H1 (cell line): ENCODE measurements at regions not wholly inside any gene's neighbourhood (a gene's known extent, or its start where the extent isn't known, plus 50 kb on each side); places are given as distances from the start of the nearest gene placed in this dataset.

Source experiments
- CTCF ChIA-PET: fragments of 300-600 bp; sonication (Branson Sonifier 250); formaldehyde crosslinking; loops from one replicate; lab custom pipeline; 2021; ENCODE audit not compliant: partially characterized antibody; lab: Charles Lee
- POLR2A ChIA-PET: fragments of 300-600 bp; sonication (Branson Sonifier 250); formaldehyde crosslinking; loops from one replicate; lab custom pipeline; 2021; ENCODE audit warnings: inconsistent platforms; ENCODE audit not compliant: partially characterized antibody; lab: Charles Lee
- DNase-seq, 2 experiments: peaks; one replicate each; pipeline versions ENCODE4 v3.0.0 to v3.0.0-alpha.2; 2010 to 2022; ENCODE audit warnings: low spot score in 2 of 2, low read depth in 1 of 2, mixed read lengths in 1 of 2
- FAIRE-seq: peaks from 2 replicates; lab custom pipeline; 2011; peaks lifted over from hg19 to GRCh38; lab: Jason Lieb, UNC
- H2AFZ ChIP-seq: 2 replicates; pipeline ENCODE4 v1.8.1; 2012; ENCODE audit warnings: low read length, inconsistent platforms
- H2AK5ac ChIP-seq: 2 replicates; pipeline ENCODE4 v1.6.1; 2013; ENCODE audit warnings: low read depth, low read length
- H2BK120ac ChIP-seq: replicated peaks from 2 replicates; pipeline ENCODE3; 2013; ENCODE audit warnings: low read depth, low read length, inconsistent platforms
- H2BK12ac ChIP-seq: 2 replicates; pipeline ENCODE4 v1.6.1; 2013; ENCODE audit warnings: low read depth, low read length
- H2BK15ac ChIP-seq: 2 replicates; pipeline ENCODE4 v1.6.1; 2013; ENCODE audit warnings: low read length
- H2BK20ac ChIP-seq: 2 replicates; pipeline ENCODE4 v1.6.1; 2013; ENCODE audit warnings: low read length
- H2BK5ac ChIP-seq: 2 replicates; pipeline ENCODE4 v1.6.1; 2013; ENCODE audit warnings: low read depth, low read length
- H3K14ac ChIP-seq: 2 replicates; pipeline ENCODE4 v1.6.1; 2013; ENCODE audit warnings: inconsistent platforms; ENCODE audit not compliant: insufficient read length
- H3K18ac ChIP-seq: 2 replicates; pipeline ENCODE4 v1.6.1; 2013; ENCODE audit warnings: low read length; ENCODE audit errors: extremely low read depth
- H3K23ac ChIP-seq: 2 replicates; pipeline ENCODE4 v1.6.1; 2013; ENCODE audit warnings: inconsistent platforms; ENCODE audit not compliant: insufficient read length
- H3K23me2 ChIP-seq: 2 replicates; pipeline ENCODE4 v1.6.1; 2013; ENCODE audit warnings: low read depth, low read length
- H3K27ac ChIP-seq: 2 replicates; pipeline ENCODE4 v1.6.1; 2011; ENCODE audit warnings: low read depth, low read length, inconsistent platforms
- H3K27me3 ChIP-seq, 4 experiments: replicated peaks in 1 of 4; 1 replicate in 1 of 4; 2 replicates in 3 of 4; pipeline versions ENCODE4 v1.6.1 to v1.8.1; 2011 to 2013; ENCODE audit warnings: low read length in 3 of 4, mild to moderate bottlenecking in 3 of 4, inconsistent platforms in 2 of 4, mixed read lengths in 2 of 4, moderate library complexity in 1 of 4; ENCODE audit not compliant: control insufficient read depth in 3 of 4, insufficient read depth in 3 of 4; ENCODE audit errors: extremely low read depth in 1 of 4
- H3K36me3 ChIP-seq, 4 experiments: 2 replicates each; pipeline versions ENCODE4 v1.6.1 to v1.8.1; 2011 to 2013; ENCODE audit warnings: mild to moderate bottlenecking in 4 of 4, low read length in 3 of 4, moderate library complexity in 2 of 4, control low read depth in 1 of 4, inconsistent platforms in 1 of 4; ENCODE audit not compliant: insufficient read depth in 4 of 4, control insufficient read depth in 2 of 4
- H3K4ac ChIP-seq: replicated peaks from 2 replicates; pipeline ENCODE3; 2013; ENCODE audit warnings: low read length, low read depth, mixed read lengths, inconsistent platforms; ENCODE audit not compliant: insufficient read length
- H3K4me1 ChIP-seq, 4 experiments: replicated peaks in 1 of 4; 1 replicate in 1 of 4; 2 replicates in 3 of 4; pipeline versions ENCODE4 v1.6.1 to v1.8.1; 2011 to 2013; ENCODE audit warnings: low read length in 3 of 4, inconsistent platforms in 2 of 4, mixed read lengths in 1 of 4; ENCODE audit not compliant: insufficient read depth in 4 of 4, control insufficient read depth in 3 of 4
- H3K4me2 ChIP-seq, 2 experiments: 2 replicates each; pipeline versions ENCODE4 v1.6.1 to v1.8.1; 2011 to 2013; ENCODE audit warnings: low read depth in 2 of 2, low read length in 2 of 2, control low read depth in 1 of 2, inconsistent platforms in 1 of 2, mild to moderate bottlenecking in 1 of 2; ENCODE audit not compliant: insufficient read depth in 1 of 2
- H3K4me3 ChIP-seq, 4 experiments: fragments of 200-600, 300-600 bp in 1 of 4; sonication (generic), shearing (Covaris generic), sonication (Bioruptor Twin) in 1 of 4; 2 replicates each; pipeline versions ENCODE4 v1.5.1 to v1.8.1; 2011 to 2016; ENCODE audit warnings: low read length in 4 of 4, low read depth in 3 of 4, control low read depth in 2 of 4, inconsistent platforms in 2 of 4, mild to moderate bottlenecking in 2 of 4, mixed read lengths in 1 of 4, moderate library complexity in 1 of 4; ENCODE audit not compliant: insufficient read depth in 2 of 4; ENCODE audit errors: extremely low read depth in 1 of 4
- H3K56ac ChIP-seq: replicated peaks from 2 replicates; pipeline ENCODE3; 2013; ENCODE audit warnings: low read depth, mild to moderate bottlenecking, mixed read lengths, low read length, inconsistent platforms; ENCODE audit not compliant: insufficient read length
- H3K79me1 ChIP-seq: 2 replicates; pipeline ENCODE4 v1.6.1; 2013; ENCODE audit warnings: low read depth, low read length, control low read depth
- H3K79me2 ChIP-seq, 2 experiments: 2 replicates each; pipeline versions ENCODE4 v1.6.1 to v1.8.1; 2012 to 2013; ENCODE audit warnings: low read length in 2 of 2, mild to moderate bottlenecking in 2 of 2, inconsistent platforms in 1 of 2; ENCODE audit not compliant: insufficient read depth in 2 of 2, control insufficient read depth in 1 of 2
- H3K9ac ChIP-seq, 4 experiments: replicated peaks in 1 of 4; 1 replicate in 1 of 4; 2 replicates in 3 of 4; pipeline versions ENCODE4 v1.6.1 to v1.8.1; 2011 to 2013; ENCODE audit warnings: low read depth in 3 of 4, low read length in 3 of 4, control low read depth in 2 of 4, mild to moderate bottlenecking in 2 of 4, moderate library complexity in 2 of 4, inconsistent platforms in 1 of 4; ENCODE audit errors: extremely low read depth in 1 of 4
- H3K9me3 ChIP-seq, 2 experiments: 2 replicates each; pipeline versions ENCODE4 v1.6.1 to v1.8.1; 2012 to 2013; ENCODE audit warnings: mild to moderate bottlenecking in 2 of 2, moderate library complexity in 2 of 2, control low read depth in 1 of 2, inconsistent platforms in 1 of 2, low read depth in 1 of 2, low read length in 1 of 2, mixed read lengths in 1 of 2; ENCODE audit not compliant: insufficient read depth in 2 of 2
- H4K20me1 ChIP-seq, 2 experiments: replicated peaks in 1 of 2; 2 replicates each; pipeline versions ENCODE3 to v1.8.1; 2011 to 2013; ENCODE audit warnings: inconsistent platforms in 2 of 2, low read length in 2 of 2, mild to moderate bottlenecking in 1 of 2; ENCODE audit not compliant: insufficient read depth in 2 of 2, control insufficient read depth in 1 of 2
- H4K5ac ChIP-seq: 2 replicates; pipeline ENCODE4 v1.6.1; 2013; ENCODE audit warnings: low read length, low read depth, mixed read lengths, inconsistent platforms; ENCODE audit not compliant: insufficient read length
- H4K8ac ChIP-seq: 2 replicates; pipeline ENCODE4 v1.8.0; 2013; ENCODE audit warnings: mild to moderate bottlenecking, moderate library complexity, low read length, inconsistent platforms; ENCODE audit not compliant: insufficient read depth; ENCODE audit errors: extremely low read depth
- H4K91ac ChIP-seq: replicated peaks from 2 replicates; pipeline ENCODE3; 2013; ENCODE audit warnings: low read length, mixed read lengths, inconsistent platforms; ENCODE audit not compliant: insufficient read length
- ASH2L ChIP-seq: fragments of 200-600, 300-600 bp; sonication (generic); IDR thresholded peaks from one replicate; pipeline ENCODE4 v1.7.1; 2017; ENCODE audit warnings: low read length
- CHD2 ChIP-seq: IDR thresholded peaks from 2 replicates; pipeline ENCODE4 v1.6.1; 2012; ENCODE audit warnings: low read length, improper control_type of control experiment
- CTBP2 ChIP-seq: IDR thresholded peaks from 2 replicates; pipeline ENCODE4 v1.7.0; 2011; ENCODE audit warnings: borderline replicate concordance, mild to moderate bottlenecking, moderate library complexity, mixed read lengths, low read length; ENCODE audit not compliant: insufficient read depth, insufficient read length
- JUND ChIP-seq: IDR thresholded peaks from 2 replicates; pipeline ENCODE4 v1.6.1; 2011; ENCODE audit warnings: mild to moderate bottlenecking, improper control_type of control experiment, low read length
- KDM1A ChIP-seq: fragments of 200-600, 300-600 bp; sonication (generic); IDR thresholded peaks from 2 replicates; pipeline ENCODE4 v1.7.1; 2016; ENCODE audit warnings: mild to moderate bottlenecking, low read length, borderline replicate concordance
- KDM5A ChIP-seq: fragments of 200-600 bp; IDR thresholded peaks from 2 replicates; pipeline ENCODE4 v1.7.1; 2012; ENCODE audit warnings: mild to moderate bottlenecking, low read length, inconsistent platforms, mixed read lengths
- POLR2AphosphoS5 ChIP-seq: IDR thresholded peaks from 2 replicates; pipeline ENCODE4 v1.6.1; 2011; ENCODE audit warnings: low read depth, low read length
- POU5F1 ChIP-seq: IDR thresholded peaks from 2 replicates; pipeline ENCODE4 v1.6.1; 2011; ENCODE audit warnings: low read depth, mild to moderate bottlenecking, low read length, moderate library complexity
- RFX5 ChIP-seq: IDR thresholded peaks from 2 replicates; pipeline ENCODE4 v1.6.1; 2011; ENCODE audit warnings: low read depth, low read length, improper control_type of control experiment, borderline replicate concordance
- SIN3A ChIP-seq, 2 experiments: IDR thresholded peaks in 1 of 2; conservative IDR thresholded peaks in 1 of 2; 2 replicates each; pipeline ENCODE4 v1.6.1; 2011 to 2012; ENCODE audit warnings: low read length in 2 of 2, improper control_type of control experiment in 1 of 2, low read depth in 1 of 2, mild to moderate bottlenecking in 1 of 2
- TCF12 ChIP-seq: IDR thresholded peaks from 2 replicates; pipeline ENCODE4 v1.6.1; 2011; ENCODE audit warnings: low read depth, mild to moderate bottlenecking, low read length
- ZNF274 ChIP-seq: IDR thresholded peaks from 2 replicates; pipeline ENCODE4 v1.7.0; 2012; ENCODE audit warnings: low read length, borderline replicate concordance; ENCODE audit errors: extremely low read depth
- WGBS, 2 experiments: shearing (Covaris generic) in 1 of 2; methylation state at CpG; one replicate each; pipeline versions ENCODE4 v1.1.6 to v1.1.7; 2013 to 2015; ENCODE audit warnings: low lambda C conversion rate in 2 of 2, mixed read lengths in 2 of 2, inconsistent platforms in 1 of 2, low coverage in 1 of 2, missing lambda C conversion rate in 1 of 2; ENCODE audit not compliant: insufficient replicate concordance in 2 of 2, insufficient coverage in 1 of 2, insufficient read length in 1 of 2; ENCODE audit errors: extremely low coverage in 1 of 2, missing lambda C conversion rate in 1 of 2; 5-methylcytosine and 5-hydroxymethylcytosine counted together
- TF ChIP-seq, protein P1 (sequence below): IDR thresholded peaks from 2 replicates; pipeline ENCODE4 v1.6.1; 2012; ENCODE audit warnings: inconsistent platforms
- TF ChIP-seq, protein P2 (sequence below): IDR thresholded peaks from 2 replicates; pipeline ENCODE4 v1.6.1; 2011; ENCODE audit warnings: low read length, improper control_type of control experiment

DNA sequence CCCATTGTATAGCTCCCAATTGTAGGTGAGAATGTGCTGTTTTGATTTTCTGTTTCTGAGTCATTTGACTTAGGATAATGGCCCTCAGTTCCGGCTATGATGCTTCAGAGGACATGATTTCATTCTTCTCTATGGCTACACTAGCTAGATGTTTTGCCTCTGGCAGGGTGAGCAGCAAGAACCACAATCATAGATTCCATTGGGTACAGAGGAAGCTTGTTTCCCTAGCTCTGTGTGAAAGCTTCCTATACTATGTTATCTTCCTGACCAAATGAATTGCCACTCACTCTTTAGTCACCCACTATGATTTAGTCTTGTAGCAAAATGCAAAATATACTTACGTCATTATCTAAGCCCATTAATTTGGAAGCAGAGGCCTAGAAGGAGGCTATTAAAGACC lies 616.3 kb downstream of the PLA2G4A start:
- no peak overlapping the region for H3K14ac ChIP-seq
- H2AK5ac ChIP-seq: no peak overlapping the region
- H2BK20ac ChIP-seq: no peak overlapping the region
- H2AFZ ChIP-seq: no peak overlapping the region
- H4K91ac ChIP-seq: no peak overlapping the region
- DNase-seq (no peak), FAIRE-seq (no peak)
- H4K20me1 ChIP-seq: no peaks in the 10 kb centered on the region
- no peaks in the 10 kb centered on the region for H3K27me3 ChIP-seq
- H3K4me1 ChIP-seq: peaks cover 0 to 3% (median 0%) of the 10 kb centered on the region in 4 experiments; a peak in 2 of 7 replicates
- H3K23ac ChIP-seq: no peak overlapping the region
- WGBS, 2 experiments: 86% methylated on average over 2 of the region's 2 CpGs; no CpG with 5 or more reads in 1 of the 2 experiments
- no peaks in the 10 kb centered on the region for H3K79me1 ChIP-seq
- CTCF ChIA-PET: interaction anchor here (0.7 to 1.7 kb wide), 3 partner anchors 31 to 483 kb away, joined by 3 to 5 read pairs (median 3); no protein-coding TSS in a partner anchor
- no peaks in the 10 kb centered on the region for H3K9me3 ChIP-seq
- H3K4me2 ChIP-seq: no peak overlapping the region
- H2BK15ac ChIP-seq: no peak overlapping the region
- H3K23me2 ChIP-seq: no peaks in the 10 kb centered on the region
- no peak overlapping the region for H3K9ac ChIP-seq
- H3K27ac ChIP-seq: no peak overlapping the region
- no peaks in the 10 kb centered on the region for H3K36me3 ChIP-seq
- H4K8ac ChIP-seq: no peak overlapping the region
- H3K4me3 ChIP-seq: no peak overlapping the region
- TF ChIP-seq, protein P1, sequence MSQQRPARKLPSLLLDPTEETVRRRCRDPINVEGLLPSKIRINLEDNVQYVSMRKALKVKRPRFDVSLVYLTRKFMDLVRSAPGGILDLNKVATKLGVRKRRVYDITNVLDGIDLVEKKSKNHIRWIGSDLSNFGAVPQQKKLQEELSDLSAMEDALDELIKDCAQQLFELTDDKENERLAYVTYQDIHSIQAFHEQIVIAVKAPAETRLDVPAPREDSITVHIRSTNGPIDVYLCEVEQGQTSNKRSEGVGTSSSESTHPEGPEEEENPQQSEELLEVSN: no peak
- TF ChIP-seq RFX5 (no peak), POLR2AphosphoS5 (no peak), KDM1A (no peak), ASH2L (no peak), TCF12 (no peak), CTBP2 (no peak), JUND (no peak), CHD2 (no peak), KDM5A (no peak), POU5F1 (no peak), SIN3A (conservative IDR thresholded peaks at IDR 0.05 in 1 of 2, IDR thresholded peaks at IDR 0.05 in 1 of 2; ENCODE audit: low read depth in 1 of 2, low read length in 2 of 2) (no peak), ZNF274 (no peak)
- TF ChIP-seq, protein P2, sequence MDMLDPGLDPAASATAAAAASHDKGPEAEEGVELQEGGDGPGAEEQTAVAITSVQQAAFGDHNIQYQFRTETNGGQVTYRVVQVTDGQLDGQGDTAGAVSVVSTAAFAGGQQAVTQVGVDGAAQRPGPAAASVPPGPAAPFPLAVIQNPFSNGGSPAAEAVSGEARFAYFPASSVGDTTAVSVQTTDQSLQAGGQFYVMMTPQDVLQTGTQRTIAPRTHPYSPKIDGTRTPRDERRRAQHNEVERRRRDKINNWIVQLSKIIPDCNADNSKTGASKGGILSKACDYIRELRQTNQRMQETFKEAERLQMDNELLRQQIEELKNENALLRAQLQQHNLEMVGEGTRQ: no peak
- no peak overlapping the region for H2BK5ac ChIP-seq
- H2BK120ac ChIP-seq: no peak overlapping the region
- no peak overlapping the region for H4K5ac ChIP-seq
- H3K4ac ChIP-seq: no peak overlapping the region
- no peak overlapping the region for H2BK12ac ChIP-seq
- no peak overlapping the region for H3K56ac ChIP-seq
- no peaks in the 10 kb centered on the region for H3K79me2 ChIP-seq
- H3K18ac ChIP-seq: no peak overlapping the region
- POLR2A ChIA-PET: no interaction called here
